Astrocyte of the hippocampus (primary cell): ENCODE measurements at regions not wholly inside any gene's neighbourhood (a gene's known extent, or its start where the extent isn't known, plus 50 kb on each side); places are given as distances from the start of the nearest gene placed in this dataset.

Experiments
- DNase-seq: peaks from one replicate; pipeline ENCODE4 v3.0.0; 2011; ENCODE audit warnings: low read depth, low spot score

- no peak for DNase-seq
Measured at GRCh38 chr11:130798801-130799200, 117.5 kb downstream of the SNX19 start.

- peak; percentile 81 for DNase-seq
Measured at GRCh38 chr11:130801333-130802122, 114.8 kb downstream of the SNX19 start.

GRCh38 chr11:130802567-130802966, 113.7 kb downstream of the SNX19 start:
- DNase-seq, result no peak

GRCh38 chr11:130804306-130805076, 111.8 kb downstream of the SNX19 start:
- DNase-seq, result no peak

- DNase-seq, result peak; percentile 20
Measured at GRCh38 chr11:130806746-130807145, 109.5 kb downstream of the SNX19 start.

- DNase-seq, result no peak
Measured at GRCh38 chr11:130808541-130808940, 107.7 kb downstream of the SNX19 start.

GRCh38 chr11:130813196-130813595, 103.1 kb downstream of the SNX19 start:
- DNase-seq, result no peak

- peak; percentile 22 for DNase-seq
Measured at GRCh38 chr11:130813638-130814037, 102.6 kb downstream of the SNX19 start.

GRCh38 chr11:130814440-130815096, 101.7 kb downstream of the SNX19 start:
- peak; percentile 42 for DNase-seq

GRCh38 chr11:130815097-130815802, 101.0 kb downstream of the SNX19 start:
- no peak for DNase-seq

GRCh38 chr11:130815956-130816355, 100.3 kb downstream of the SNX19 start:
- DNase-seq, result no peak

GRCh38 chr11:130816546-130817329, 99.5 kb downstream of the SNX19 start:
- DNase-seq, result no peak

- peak; percentile 34 for DNase-seq
Measured at GRCh38 chr11:130817330-130817944, 98.8 kb downstream of the SNX19 start.

- no peak for DNase-seq
Measured at GRCh38 chr11:130819625-130820024, 96.7 kb downstream of the SNX19 start.
